ENCODE measurements at regions not wholly inside any gene's neighbourhood (a gene's known extent, or its start where the extent isn't known, plus 50 kb on each side); places are given as distances from the start of the nearest gene placed in this dataset.

GRCh38 chr16:62546701-62547100 is 510.5 kb upstream of the CDH8 start:
- TF ChIP-seq CTCF (IDR thresholded peaks at IDR 0.05) (no peak), POLR2A (IDR thresholded peaks at IDR 0.05) (no peak)

All from thyroid gland (tissue), 4 donors.